ENCODE measurements at regions not wholly inside any gene's neighbourhood (a gene's known extent, or its start where the extent isn't known, plus 50 kb on each side); places are given as distances from the start of the nearest gene placed in this dataset.

GRCh38 chr2:21610304-21610703 lies 486.5 kb downstream of the TDRD15 start:
- no peak for TF ChIP-seq CTCF (IDR thresholded peaks at IDR 0.05)
- no peak for TF ChIP-seq POLR2A (IDR thresholded peaks at IDR 0.05)

Measured in testis (tissue), 2 donors.